Natural killer cell (primary cell): ENCODE measurements at regions not wholly inside any gene's neighbourhood (a gene's known extent, or its start where the extent isn't known, plus 50 kb on each side); places are given as distances from the start of the nearest gene placed in this dataset.

ENCODE experiments used
- ATAC-seq, 3 donors: fragments of 150-1000 bp in 2 of 3; fragments of 200-7000 bp in 1 of 3; cut with Tn5 transposase; 1 replicate in 1 of 3; 2 replicates in 2 of 3; pipeline ENCODE4 v1.10.0; 2021; ENCODE audit warnings: mild to moderate bottlenecking in 2 of 3, moderate library complexity in 2 of 3
- DNase-seq, 2 donors: peaks; one replicate each; pipeline versions ENCODE4 v3.0.0 to v3.0.0-alpha.2; 2013 to 2021; ENCODE audit warnings: mixed read lengths in 1 of 2
- H3K27ac ChIP-seq: one replicate; pipeline ENCODE4 v1.5.1; 2013; ENCODE audit warnings: mild to moderate bottlenecking, low read length
- H3K27me3 ChIP-seq: one replicate; pipeline ENCODE4 v1.6.1; 2013; ENCODE audit warnings: low read length; ENCODE audit not compliant: control insufficient read depth, insufficient read depth
- H3K36me3 ChIP-seq: one replicate; pipeline ENCODE4 v1.6.1; 2013; ENCODE audit warnings: low read length; ENCODE audit not compliant: control insufficient read depth, insufficient read depth
- H3K4me1 ChIP-seq: one replicate; pipeline ENCODE4 v1.6.1; 2013; ENCODE audit warnings: low read length; ENCODE audit not compliant: control insufficient read depth, insufficient read depth
- H3K4me3 ChIP-seq: one replicate; pipeline ENCODE4 v1.5.1; 2013; ENCODE audit warnings: low read length
- H3K9me3 ChIP-seq: one replicate; pipeline ENCODE4 v1.6.1; 2013; ENCODE audit warnings: low read length; ENCODE audit not compliant: control insufficient read depth, insufficient read depth
- H3K27ac Mint-ChIP-seq, 2 donors: one replicate each; pipeline ENCODE4 v1.8.0; 2022; ENCODE audit warnings: mild to moderate bottlenecking in 2 of 2, mixed read lengths in 2 of 2, moderate library complexity in 1 of 2
- H3K27me3 Mint-ChIP-seq, 2 donors: one replicate each; pipeline ENCODE4 v1.8.0; 2022; ENCODE audit warnings: low read depth in 2 of 2, mixed read lengths in 2 of 2
- H3K36me3 Mint-ChIP-seq: one replicate; pipeline ENCODE4 v1.8.0; 2022; ENCODE audit warnings: mixed read lengths
- H3K4me1 Mint-ChIP-seq, 2 donors: one replicate each; pipeline ENCODE4 v1.8.0; 2022; ENCODE audit warnings: mixed read lengths in 2 of 2
- H3K4me3 Mint-ChIP-seq: one replicate; pipeline ENCODE4 v1.8.0; 2022; ENCODE audit warnings: mild to moderate bottlenecking, moderate library complexity, mixed read lengths
- H3K9me3 Mint-ChIP-seq, 2 donors: one replicate each; pipeline ENCODE4 v1.8.0; 2022; ENCODE audit warnings: mixed read lengths in 2 of 2
- WGBS: methylation state at CpG from one replicate; pipeline ENCODE4 v1.1.7; 2013; ENCODE audit warnings: missing lambda C conversion rate; ENCODE audit not compliant: insufficient coverage; 5-methylcytosine and 5-hydroxymethylcytosine counted together
- intact Hi-C: fragments of 100-400 bp; cut with micrococcal nuclease; formaldehyde crosslinking; loops from one replicate; pipeline ENCODE4 v1.14.2; 2022
- TF ChIP-seq, protein P1 (sequence below): fragments of 200-600 bp; IDR thresholded peaks from one replicate; pipeline ENCODE4 v1.8.0; 2022; ENCODE audit warnings: antibody characterized with exemption

DNA sequence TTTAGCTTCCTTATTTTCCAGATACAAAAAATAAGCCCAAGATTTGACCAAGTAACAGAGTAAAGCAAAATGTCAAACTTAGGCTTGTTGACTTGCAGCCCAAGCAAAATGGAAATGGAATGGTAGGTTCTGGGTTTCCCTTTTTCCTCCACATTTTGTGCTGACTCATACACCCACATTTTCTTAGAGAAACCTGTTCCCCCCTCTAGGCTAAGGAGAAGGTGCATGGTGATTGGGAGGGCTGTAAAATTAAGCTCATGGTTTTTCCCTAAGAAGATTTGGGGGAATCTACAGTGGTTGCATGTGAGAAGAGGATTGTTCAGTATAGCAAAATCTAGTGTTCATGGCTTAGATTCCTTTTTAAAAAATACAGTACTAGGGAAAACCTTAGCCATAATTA, 127.4 kb downstream of the ARL4A start:
- Mint-ChIP-seq H3K4me1 (no peaks in the 10 kb centered on the region), H3K27ac (no peak overlapping the region), H3K9me3 (peaks cover 0 to 2% of the 10 kb centered on the region in 2 donors), H3K4me3 (no peak overlapping the region), H3K36me3 (no peaks in the 10 kb centered on the region), H3K27me3 (no peaks in the 10 kb centered on the region)
- no peak for DNase-seq
- Histone ChIP-seq H3K4me1 (no peaks in the 10 kb centered on the region), H3K9me3 (no peaks in the 10 kb centered on the region), H3K4me3 (no peak overlapping the region), H3K27ac (no peak overlapping the region), H3K36me3 (no peaks in the 10 kb centered on the region), H3K27me3 (no peaks in the 10 kb centered on the region)
- TF ChIP-seq, protein P1, sequence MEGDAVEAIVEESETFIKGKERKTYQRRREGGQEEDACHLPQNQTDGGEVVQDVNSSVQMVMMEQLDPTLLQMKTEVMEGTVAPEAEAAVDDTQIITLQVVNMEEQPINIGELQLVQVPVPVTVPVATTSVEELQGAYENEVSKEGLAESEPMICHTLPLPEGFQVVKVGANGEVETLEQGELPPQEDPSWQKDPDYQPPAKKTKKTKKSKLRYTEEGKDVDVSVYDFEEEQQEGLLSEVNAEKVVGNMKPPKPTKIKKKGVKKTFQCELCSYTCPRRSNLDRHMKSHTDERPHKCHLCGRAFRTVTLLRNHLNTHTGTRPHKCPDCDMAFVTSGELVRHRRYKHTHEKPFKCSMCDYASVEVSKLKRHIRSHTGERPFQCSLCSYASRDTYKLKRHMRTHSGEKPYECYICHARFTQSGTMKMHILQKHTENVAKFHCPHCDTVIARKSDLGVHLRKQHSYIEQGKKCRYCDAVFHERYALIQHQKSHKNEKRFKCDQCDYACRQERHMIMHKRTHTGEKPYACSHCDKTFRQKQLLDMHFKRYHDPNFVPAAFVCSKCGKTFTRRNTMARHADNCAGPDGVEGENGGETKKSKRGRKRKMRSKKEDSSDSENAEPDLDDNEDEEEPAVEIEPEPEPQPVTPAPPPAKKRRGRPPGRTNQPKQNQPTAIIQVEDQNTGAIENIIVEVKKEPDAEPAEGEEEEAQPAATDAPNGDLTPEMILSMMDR, result no peak
- no peak for ATAC-seq
- intact Hi-C loops, result no loop called here

DNA sequence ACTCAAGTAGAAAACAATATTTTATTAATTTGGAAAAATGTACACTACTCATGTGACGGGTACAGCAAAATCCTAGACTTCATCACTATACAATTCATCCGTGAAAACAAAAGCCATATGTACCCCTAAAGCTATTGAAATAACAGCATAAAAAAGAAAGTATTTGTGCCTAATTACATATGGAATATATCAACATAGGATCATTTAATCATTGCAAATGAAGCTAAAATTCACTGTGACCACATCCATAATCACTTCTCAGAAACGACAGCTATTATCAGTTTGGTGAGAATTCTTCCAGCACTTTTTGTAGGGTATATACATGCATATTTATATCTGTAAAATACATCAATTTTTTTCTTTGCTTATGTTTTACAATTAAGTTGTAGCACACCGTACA, 128.0 kb downstream of the ARL4A start:
- Histone ChIP-seq H3K4me3 (no peak overlapping the region), H3K27me3 (no peaks in the 10 kb centered on the region), H3K27ac (no peak overlapping the region), H3K9me3 (no peaks in the 10 kb centered on the region), H3K4me1 (no peaks in the 10 kb centered on the region), H3K36me3 (no peaks in the 10 kb centered on the region)
- Mint-ChIP-seq H3K27me3 (no peaks in the 10 kb centered on the region), H3K9me3 (peaks cover 0 to 2% of the 10 kb centered on the region in 2 donors), H3K36me3 (no peaks in the 10 kb centered on the region), H3K27ac (no peak overlapping the region), H3K4me3 (no peak overlapping the region), H3K4me1 (no peaks in the 10 kb centered on the region)
- no peak for ATAC-seq
- TF ChIP-seq, protein P1, result no peak
- intact Hi-C loops, result no loop called here
- no peak for DNase-seq
- no CpG with 5 or more reads among the region's 4 CpGs for WGBS

DNA sequence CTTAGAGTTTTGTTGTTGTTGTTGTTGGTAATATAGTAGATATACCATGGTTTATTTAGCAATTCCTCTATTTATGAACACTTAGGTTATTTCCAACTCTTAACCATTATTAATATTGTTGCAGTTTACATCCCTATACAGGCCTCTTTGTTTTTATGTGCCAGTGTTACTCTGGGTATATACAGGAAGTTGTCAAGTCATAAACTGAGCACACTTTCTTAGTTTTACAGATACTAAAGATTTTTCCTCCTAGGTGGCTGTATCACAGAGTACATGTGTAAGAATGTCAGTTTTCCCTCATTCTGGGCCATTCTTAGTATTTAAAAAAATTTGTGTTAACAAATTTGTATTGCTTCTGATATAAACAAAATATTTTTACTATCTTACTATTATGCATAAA, 128.4 kb downstream of the ARL4A start:
- Histone ChIP-seq H3K27me3 (no peaks in the 10 kb centered on the region), H3K4me3 (no peak overlapping the region), H3K36me3 (no peaks in the 10 kb centered on the region), H3K27ac (no peak overlapping the region), H3K9me3 (no peaks in the 10 kb centered on the region), H3K4me1 (no peaks in the 10 kb centered on the region)
- H3K27ac Mint-ChIP-seq, result no peak overlapping the region
- no peaks in the 10 kb centered on the region for H3K4me1 Mint-ChIP-seq
- no peak for ATAC-seq
- H3K4me3 Mint-ChIP-seq, result no peak overlapping the region
- H3K36me3 Mint-ChIP-seq, result no peaks in the 10 kb centered on the region
- H3K27me3 Mint-ChIP-seq, result no peaks in the 10 kb centered on the region
- intact Hi-C loops, result no loop called here
- DNase-seq, result no peak
- H3K9me3 Mint-ChIP-seq, result peaks cover 0 to 2% of the 10 kb centered on the region in 2 donors
- TF ChIP-seq, protein P1, result no peak

DNA sequence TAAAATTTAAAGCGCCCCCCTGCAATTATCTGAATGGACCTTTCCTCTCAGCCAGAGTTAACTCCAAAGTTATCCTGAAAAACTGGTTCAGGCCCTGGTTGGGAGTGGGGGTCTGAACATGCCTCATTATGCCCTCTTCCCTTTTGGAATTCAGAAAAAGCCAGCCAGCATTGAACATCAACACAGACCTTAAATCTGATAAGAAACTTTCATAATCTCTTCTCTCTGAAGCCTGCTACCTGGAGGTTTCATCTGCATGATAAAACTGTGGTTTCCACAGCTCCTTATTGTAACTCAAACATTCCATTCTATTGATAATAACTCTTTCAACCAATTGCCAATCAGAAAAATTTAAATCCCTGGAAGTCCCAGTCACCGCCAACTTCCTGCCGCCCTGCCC, 133.3 kb downstream of the ARL4A start:
- 93% methylated on average over 2 of the region's 3 CpGs for WGBS

More for the DNA sequence above, 133.3 kb downstream of the ARL4A start:
- H3K4me3 Mint-ChIP-seq, result no peak overlapping the region
- ATAC-seq, result no peak
- no peak overlapping the region for H3K27ac Mint-ChIP-seq
- H3K9me3 Mint-ChIP-seq, result peaks cover 3 to 4% of the 10 kb centered on the region in 2 donors
- H3K4me1 ChIP-seq, result no peaks in the 10 kb centered on the region
- DNase-seq, result no peak
- H3K36me3 Mint-ChIP-seq, result no peaks in the 10 kb centered on the region
- intact Hi-C loops, result no loop called here
- H3K27me3 Mint-ChIP-seq, result peaks cover 0 to 2% of the 10 kb centered on the region in 2 donors
- H3K27me3 ChIP-seq, result no peaks in the 10 kb centered on the region
- TF ChIP-seq, protein P1, result no peak
- no peak overlapping the region for H3K27ac ChIP-seq
- no peaks in the 10 kb centered on the region for H3K9me3 ChIP-seq
- no peaks in the 10 kb centered on the region for H3K4me1 Mint-ChIP-seq
- no peak overlapping the region for H3K4me3 ChIP-seq
- no peaks in the 10 kb centered on the region for H3K36me3 ChIP-seq
